ENCODE measurements at regions not wholly inside any gene's neighbourhood (a gene's known extent, or its start where the extent isn't known, plus 50 kb on each side); places are given as distances from the start of the nearest gene placed in this dataset.

- Histone ChIP-seq H3K4me3 (replicated peaks in 1 of 2; ENCODE audit: low read depth in 1 of 2, low read length in 2 of 2) (no peak overlapping the region), H3K27me3 (ENCODE audit: insufficient read depth, low read length) (peaks cover 37% of the 10 kb centered on the region), H3K9ac (ENCODE audit: low read length) (no peak overlapping the region), H3K27ac (ENCODE audit: low read depth, low read length) (no peak overlapping the region), H4K20me1 (ENCODE audit: insufficient read depth) (no peaks in the 10 kb centered on the region), H3K9me3 (ENCODE audit: control insufficient read depth in 1 of 2, insufficient read depth in 1 of 2, low read depth in 1 of 2, low read length in 2 of 2) (no peaks in the 10 kb centered on the region), H3K79me2 (ENCODE audit: insufficient read depth, low read length) (no peaks in the 10 kb centered on the region), H2AFZ (ENCODE audit: low read depth, low read length, poor library complexity, severe bottlenecking) (no peak overlapping the region), H3K4me1 (ENCODE audit: control insufficient read depth in 1 of 2, insufficient read depth in 2 of 2, low read length in 2 of 2) (no peaks in the 10 kb centered on the region), H3K36me3 (ENCODE audit: control insufficient read depth in 1 of 2, insufficient read depth in 2 of 2, low read length in 2 of 2) (no peaks in the 10 kb centered on the region), H3K4me2 (ENCODE audit: low read length) (no peak overlapping the region), H3K9me2 (ENCODE audit: insufficient read depth) (no peaks in the 10 kb centered on the region)
- intact Hi-C loops (cut with micrococcal nuclease): no loop called here
- ATAC-seq (no peak), DNase-seq (ENCODE audit: low read depth, low spot score) (no peak)
- no peak for TF ChIP-seq ZFX (IDR thresholded peaks at IDR 0.05)
- TF ChIP-seq MAX (IDR thresholded peaks at IDR 0.05): no peak
- TF ChIP-seq EZH2 (IDR thresholded peaks at IDR 0.05): no peak
- TF ChIP-seq POLR2A (IDR thresholded peaks at IDR 0.05; ENCODE audit: borderline replicate concordance, extremely low read depth, insufficient read depth, insufficient read length): no peak
- TF ChIP-seq JUND (IDR thresholded peaks at IDR 0.05): no peak
- TF ChIP-seq, protein P1, sequence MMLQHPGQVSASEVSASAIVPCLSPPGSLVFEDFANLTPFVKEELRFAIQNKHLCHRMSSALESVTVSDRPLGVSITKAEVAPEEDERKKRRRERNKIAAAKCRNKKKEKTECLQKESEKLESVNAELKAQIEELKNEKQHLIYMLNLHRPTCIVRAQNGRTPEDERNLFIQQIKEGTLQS (IDR thresholded peaks at IDR 0.05): no peak
- TF ChIP-seq RAD21 (IDR thresholded peaks at IDR 0.05; ENCODE audit: low read depth): no peak
- no peak for TF ChIP-seq EZH2phosphoT487 (IDR thresholded peaks at IDR 0.05; ENCODE audit: borderline replicate concordance)
- no peak for TF ChIP-seq SP1 (IDR thresholded peaks at IDR 0.05; ENCODE audit: low read depth)
- ChIA-PET RAD21 (ENCODE audit: low non-redundant PET in 1 of 2, low total read pairs in 2 of 2, uncharacterized antibody in 2 of 2, unreplicated experiment in 2 of 2) (interaction anchor here in 1 of 2 experiments (0.5 kb wide), 1 partner anchor 190 kb away, joined by 3 read pairs; no protein-coding TSS in a partner anchor), POLR2A (no interaction called here), CTCF (interaction anchor here (2.1 kb wide), 1 partner anchor 15 kb away, joined by 4 read pairs; no protein-coding TSS in a partner anchor)
- no TSS peak for BruUV-seq (replicated peaks)
Measured at GRCh38 chr2:88925770-88926462, 234.4 kb downstream of the RPIA start.

GRCh38 chr2:88927128-88927527, 235.7 kb downstream of the RPIA start:
- Histone ChIP-seq H3K79me2 (ENCODE audit: insufficient read depth, low read length) (no peaks in the 10 kb centered on the region), H3K4me1 (ENCODE audit: control insufficient read depth in 1 of 2, insufficient read depth in 2 of 2, low read length in 2 of 2) (no peaks in the 10 kb centered on the region), H3K36me3 (ENCODE audit: control insufficient read depth in 1 of 2, insufficient read depth in 2 of 2, low read length in 2 of 2) (no peaks in the 10 kb centered on the region), H3K9me3 (ENCODE audit: control insufficient read depth in 1 of 2, insufficient read depth in 1 of 2, low read depth in 1 of 2, low read length in 2 of 2) (no peaks in the 10 kb centered on the region), H2AFZ (ENCODE audit: low read depth, low read length, poor library complexity, severe bottlenecking) (no peak overlapping the region), H3K4me2 (ENCODE audit: low read length) (no peak overlapping the region), H3K27ac (ENCODE audit: low read depth, low read length) (no peak overlapping the region), H3K9me2 (ENCODE audit: insufficient read depth) (no peaks in the 10 kb centered on the region), H3K9ac (ENCODE audit: low read length) (no peak overlapping the region), H4K20me1 (ENCODE audit: insufficient read depth) (no peaks in the 10 kb centered on the region), H3K27me3 (ENCODE audit: insufficient read depth, low read length) (peaks cover 38% of the 10 kb centered on the region), H3K4me3 (replicated peaks in 1 of 2; ENCODE audit: low read depth in 1 of 2, low read length in 2 of 2) (no peak overlapping the region)
- ChIA-PET POLR2A (no interaction called here), RAD21 (ENCODE audit: low non-redundant PET in 1 of 2, low total read pairs in 2 of 2, uncharacterized antibody in 2 of 2, unreplicated experiment in 2 of 2) (no interaction called here), CTCF (interaction anchor here (2.1 kb wide), 1 partner anchor 14 kb away, joined by 4 read pairs; no protein-coding TSS in a partner anchor)
- BruUV-seq (replicated peaks): no TSS peak
- ATAC-seq (no peak), DNase-seq (ENCODE audit: low read depth, low spot score) (no peak)
- intact Hi-C loops (cut with micrococcal nuclease): no loop called here
- TF ChIP-seq MAX (IDR thresholded peaks at IDR 0.05): no peak
- no peak for TF ChIP-seq CEBPB (IDR thresholded peaks at IDR 0.05; ENCODE audit: low read depth)
- TF ChIP-seq, protein P1 (IDR thresholded peaks at IDR 0.05): no peak
- TF ChIP-seq TCF7L2 (IDR thresholded peaks at IDR 0.05; ENCODE audit: borderline replicate concordance, extremely low read depth, insufficient read depth, insufficient read length): no peak
- TF ChIP-seq ELF1 (IDR thresholded peaks at IDR 0.05; ENCODE audit: borderline replicate concordance, low read depth): no peak
- no peak for TF ChIP-seq POLR2A (IDR thresholded peaks at IDR 0.05; ENCODE audit: borderline replicate concordance, extremely low read depth, insufficient read depth, insufficient read length)
- TF ChIP-seq EZH2 (IDR thresholded peaks at IDR 0.05): no peak
- TF ChIP-seq JUND (IDR thresholded peaks at IDR 0.05): no peak
- no peak for TF ChIP-seq CTCF (IDR thresholded peaks at IDR 0.05 in 2 of 3, conservative IDR thresholded peaks at IDR 0.05 in 1 of 3; ENCODE audit: borderline replicate concordance in 1 of 3, insufficient read depth in 1 of 3, low read depth in 2 of 3, low read length in 2 of 3)

Data from HCT116 (cell line).